CD14-positive monocyte (primary cell): ENCODE measurements at regions not wholly inside any gene's neighbourhood (a gene's known extent, or its start where the extent isn't known, plus 50 kb on each side); places are given as distances from the start of the nearest gene placed in this dataset.

Experiments used
- DNase-seq, 3 donors: peaks; one replicate each; pipeline ENCODE4 v3.0.0-alpha.2; 2011 to 2022
- H2AFZ ChIP-seq: 2 replicates; pipeline ENCODE4 v1.6.0; 2012; ENCODE audit warnings: mild to moderate bottlenecking, low read depth, low read length, inconsistent platforms; ENCODE audit not compliant: insufficient read depth, poor library complexity, severe bottlenecking
- H3K27ac ChIP-seq, 2 donors: 1 replicate in 1 of 2; 2 replicates in 1 of 2; pipeline ENCODE4 v1.5.1; 2012 to 2013; ENCODE audit warnings: low read length in 2 of 2, control low read depth in 1 of 2, inconsistent platforms in 1 of 2, low read depth in 1 of 2, mild to moderate bottlenecking in 1 of 2
- H3K27me3 ChIP-seq, 2 donors: one replicate each; pipeline versions ENCODE4 v1.6.0 to v1.6.1; 2011 to 2013; ENCODE audit warnings: low read length in 2 of 2; ENCODE audit not compliant: control insufficient read depth in 2 of 2, insufficient read depth in 2 of 2
- H3K36me3 ChIP-seq, 2 donors: replicated peaks in 1 of 2; 1 replicate in 1 of 2; 2 replicates in 1 of 2; pipeline versions ENCODE4 v1.5.1 to v1.6.1; 2012 to 2013; ENCODE audit warnings: low read length in 2 of 2, control low read depth in 1 of 2, inconsistent platforms in 1 of 2, mild to moderate bottlenecking in 1 of 2; ENCODE audit not compliant: insufficient read depth in 2 of 2, control insufficient read depth in 1 of 2
- H3K4me1 ChIP-seq, 2 donors: 1 replicate in 1 of 2; 2 replicates in 1 of 2; pipeline versions ENCODE4 v1.5.1 to v1.6.1; 2012 to 2013; ENCODE audit warnings: low read length in 2 of 2, control low read depth in 1 of 2, inconsistent platforms in 1 of 2, mild to moderate bottlenecking in 1 of 2, moderate library complexity in 1 of 2; ENCODE audit not compliant: insufficient read depth in 2 of 2, control insufficient read depth in 1 of 2
- H3K4me2 ChIP-seq: replicated peaks from 2 replicates; pipeline ENCODE3; 2012; ENCODE audit warnings: low read length, moderate library complexity, mild to moderate bottlenecking; ENCODE audit not compliant: poor library complexity, severe bottlenecking; ENCODE audit errors: extremely low read depth
- H3K4me3 ChIP-seq, 3 experiments: fragments of 200-600 bp in 1 of 3; sonication (generic) in 1 of 3; replicated peaks in 1 of 3; 1 replicate in 2 of 3; 2 replicates in 1 of 3; pipeline ENCODE4 v1.5.1; 2011 to 2013; ENCODE audit warnings: low read length in 3 of 3, mild to moderate bottlenecking in 3 of 3, control low read depth in 2 of 3, low read depth in 2 of 3, inconsistent platforms in 1 of 3, moderate library complexity in 1 of 3
- H3K79me2 ChIP-seq: 2 replicates; pipeline ENCODE4 v1.6.0; 2012; ENCODE audit warnings: mild to moderate bottlenecking, control low read depth, inconsistent platforms, low read length, moderate library complexity; ENCODE audit not compliant: insufficient read depth
- H3K9ac ChIP-seq: 2 replicates; pipeline ENCODE4 v1.6.0; 2017; ENCODE audit warnings: low read length, mild to moderate bottlenecking; ENCODE audit not compliant: insufficient read depth, poor library complexity, severe bottlenecking
- H3K9me3 ChIP-seq, 2 donors: replicated peaks in 1 of 2; 1 replicate in 1 of 2; 2 replicates in 1 of 2; pipeline versions ENCODE4 v1.5.1 to v1.6.1; 2012 to 2013; ENCODE audit warnings: low read length in 2 of 2, control low read depth in 1 of 2; ENCODE audit not compliant: control insufficient read depth in 1 of 2, insufficient read depth in 1 of 2
- H4K20me1 ChIP-seq: 2 replicates; pipeline ENCODE4 v1.6.0; 2012; ENCODE audit warnings: mild to moderate bottlenecking, low read length, control low read depth, moderate library complexity; ENCODE audit not compliant: insufficient read depth
- H3K27ac Mint-ChIP-seq, 7 donors: one replicate each; pipeline ENCODE4 v1.8.0; 2020; ENCODE audit warnings: mild to moderate bottlenecking in 7 of 7, mixed read lengths in 7 of 7, moderate library complexity in 6 of 7, inconsistent platforms in 2 of 7
- H3K27me3 Mint-ChIP-seq, 3 donors: one replicate each; pipeline ENCODE4 v1.8.0; 2021 to 2022; ENCODE audit warnings: low read depth in 3 of 3, mild to moderate bottlenecking in 3 of 3, mixed read lengths in 3 of 3, moderate library complexity in 3 of 3, inconsistent platforms in 1 of 3
- H3K36me3 Mint-ChIP-seq, 2 donors: one replicate each; pipeline ENCODE4 v1.8.0; 2020; ENCODE audit warnings: mixed read lengths in 2 of 2, inconsistent platforms in 1 of 2, mild to moderate bottlenecking in 1 of 2
- H3K4me1 Mint-ChIP-seq: one replicate; pipeline ENCODE4 v1.8.0; 2020; ENCODE audit warnings: mild to moderate bottlenecking, mixed read lengths
- H3K4me3 Mint-ChIP-seq, 2 donors: one replicate each; pipeline ENCODE4 v1.8.0; 2020; ENCODE audit warnings: mild to moderate bottlenecking in 2 of 2, mixed read lengths in 2 of 2, moderate library complexity in 1 of 2
- H3K9me3 Mint-ChIP-seq, 7 donors: one replicate each; pipeline ENCODE4 v1.8.0; 2020 to 2022; ENCODE audit warnings: mixed read lengths in 7 of 7, mild to moderate bottlenecking in 6 of 7, moderate library complexity in 6 of 7, inconsistent platforms in 2 of 7
- CTCF ChIP-seq: fragments of 200-600 bp; IDR thresholded peaks from one replicate; pipeline ENCODE4 v1.8.0; 2022; ENCODE audit warnings: antibody characterized with exemption, mild to moderate bottlenecking
- WGBS: methylation state at CpG from one replicate; pipeline ENCODE4 v1.1.5; 2013; ENCODE audit warnings: missing lambda C conversion rate; ENCODE audit not compliant: insufficient coverage; 5-methylcytosine and 5-hydroxymethylcytosine counted together
- intact Hi-C, 2 donors: fragments of 100-400 bp; cut with micrococcal nuclease; formaldehyde crosslinking; loops; one replicate each; pipeline versions ENCODE4 v1.15.0 to v1.15.1; 2023

DNA sequence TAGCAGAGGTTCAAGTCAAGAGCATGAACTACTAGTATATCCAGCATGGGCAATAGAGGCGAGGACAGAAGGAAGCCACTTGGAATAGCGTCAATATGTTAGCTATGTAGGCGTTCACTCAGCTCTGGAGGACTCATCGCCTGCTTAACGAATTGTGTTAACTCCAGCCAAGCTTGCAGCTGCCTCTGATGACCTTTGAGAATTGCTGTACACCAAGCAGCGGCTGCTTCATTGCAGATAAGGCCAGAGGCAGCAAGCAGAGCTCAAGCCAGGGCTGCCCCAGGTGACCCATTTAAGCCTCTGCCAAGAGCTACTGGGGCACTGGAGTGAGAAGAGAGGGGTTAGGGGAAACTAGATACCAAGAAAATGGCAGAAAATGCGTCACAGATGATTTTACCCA lies 160.2 kb upstream of the IGFBP7 start:
- WGBS, result 87% methylated on average over 7 of the region's 7 CpGs
- no peaks in the 10 kb centered on the region for H3K27me3 ChIP-seq
- Mint-ChIP-seq H3K4me3 (no peak overlapping the region), H3K27ac (no peak overlapping the region), H3K9me3 (peaks cover 0 to 1% (median 0%) of the 10 kb centered on the region in 7 donors), H3K27me3 (peaks cover 1 to 6% (median 2%) of the 10 kb centered on the region in 3 donors), H3K36me3 (no peaks in the 10 kb centered on the region), H3K4me1 (no peaks in the 10 kb centered on the region)
- intact Hi-C loops, result no loop called here
- H3K4me1 ChIP-seq, result no peaks in the 10 kb centered on the region
- H3K4me2 ChIP-seq, result no peak overlapping the region
- no peak overlapping the region for H3K4me3 ChIP-seq
- no peaks in the 10 kb centered on the region for H3K79me2 ChIP-seq
- H3K9me3 ChIP-seq, result no peaks in the 10 kb centered on the region
- no peaks in the 10 kb centered on the region for H3K36me3 ChIP-seq
- no peak overlapping the region for H3K27ac ChIP-seq
- no peak overlapping the region for H2AFZ ChIP-seq
- DNase-seq, result no peak
- no peak overlapping the region for H3K9ac ChIP-seq
- H4K20me1 ChIP-seq, result no peaks in the 10 kb centered on the region
- no peak for TF ChIP-seq CTCF

GRCh38 chr4:57265831-57266582 lies 155.8 kb upstream of the IGFBP7 start:
- WGBS, result 48% methylated on average over 2 of the region's 6 CpGs
- no peaks in the 10 kb centered on the region for H3K27me3 ChIP-seq
- H3K9me3 ChIP-seq, result no peaks in the 10 kb centered on the region
- intact Hi-C loops, result no loop called here
- H4K20me1 ChIP-seq, result no peaks in the 10 kb centered on the region
- Mint-ChIP-seq H3K9me3 (peaks cover 0 to 4% (median 3%) of the 10 kb centered on the region in 7 donors), H3K4me3 (no peak overlapping the region), H3K36me3 (no peaks in the 10 kb centered on the region), H3K4me1 (no peaks in the 10 kb centered on the region), H3K27ac (no peak overlapping the region), H3K27me3 (peaks cover 0 to 3% (median 1%) of the 10 kb centered on the region in 3 donors)
- no peaks in the 10 kb centered on the region for H3K4me1 ChIP-seq
- no peak overlapping the region for H2AFZ ChIP-seq
- H3K9ac ChIP-seq, result no peak overlapping the region
- no peaks in the 10 kb centered on the region for H3K79me2 ChIP-seq
- H3K36me3 ChIP-seq, result no peaks in the 10 kb centered on the region
- H3K27ac ChIP-seq, result no peak overlapping the region
- no peak overlapping the region for H3K4me3 ChIP-seq
- DNase-seq, result no peak
- TF ChIP-seq CTCF, result no peak
- H3K4me2 ChIP-seq, result no peak overlapping the region
